LNCAP (cell line): ENCODE measurements at regions not wholly inside any gene's neighbourhood (a gene's known extent, or its start where the extent isn't known, plus 50 kb on each side); places are given as distances from the start of the nearest gene placed in this dataset.

Source experiments
- TF ChIP-seq, protein P1 (sequence below): fragments of 450-650 bp; IDR thresholded peaks from 2 replicates; pipeline ENCODE4 v1.5.1; 2017; ENCODE audit warnings: mild to moderate bottlenecking

GRCh38 chr9:115413766-115414382 is 295.9 kb upstream of the TNC start:
- TF ChIP-seq, protein P1, sequence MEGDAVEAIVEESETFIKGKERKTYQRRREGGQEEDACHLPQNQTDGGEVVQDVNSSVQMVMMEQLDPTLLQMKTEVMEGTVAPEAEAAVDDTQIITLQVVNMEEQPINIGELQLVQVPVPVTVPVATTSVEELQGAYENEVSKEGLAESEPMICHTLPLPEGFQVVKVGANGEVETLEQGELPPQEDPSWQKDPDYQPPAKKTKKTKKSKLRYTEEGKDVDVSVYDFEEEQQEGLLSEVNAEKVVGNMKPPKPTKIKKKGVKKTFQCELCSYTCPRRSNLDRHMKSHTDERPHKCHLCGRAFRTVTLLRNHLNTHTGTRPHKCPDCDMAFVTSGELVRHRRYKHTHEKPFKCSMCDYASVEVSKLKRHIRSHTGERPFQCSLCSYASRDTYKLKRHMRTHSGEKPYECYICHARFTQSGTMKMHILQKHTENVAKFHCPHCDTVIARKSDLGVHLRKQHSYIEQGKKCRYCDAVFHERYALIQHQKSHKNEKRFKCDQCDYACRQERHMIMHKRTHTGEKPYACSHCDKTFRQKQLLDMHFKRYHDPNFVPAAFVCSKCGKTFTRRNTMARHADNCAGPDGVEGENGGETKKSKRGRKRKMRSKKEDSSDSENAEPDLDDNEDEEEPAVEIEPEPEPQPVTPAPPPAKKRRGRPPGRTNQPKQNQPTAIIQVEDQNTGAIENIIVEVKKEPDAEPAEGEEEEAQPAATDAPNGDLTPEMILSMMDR = no peak

- TF ChIP-seq, protein P1 = no peak
Measured at GRCh38 chr9:115414561-115414960, 296.6 kb upstream of the TNC start.

DNA sequence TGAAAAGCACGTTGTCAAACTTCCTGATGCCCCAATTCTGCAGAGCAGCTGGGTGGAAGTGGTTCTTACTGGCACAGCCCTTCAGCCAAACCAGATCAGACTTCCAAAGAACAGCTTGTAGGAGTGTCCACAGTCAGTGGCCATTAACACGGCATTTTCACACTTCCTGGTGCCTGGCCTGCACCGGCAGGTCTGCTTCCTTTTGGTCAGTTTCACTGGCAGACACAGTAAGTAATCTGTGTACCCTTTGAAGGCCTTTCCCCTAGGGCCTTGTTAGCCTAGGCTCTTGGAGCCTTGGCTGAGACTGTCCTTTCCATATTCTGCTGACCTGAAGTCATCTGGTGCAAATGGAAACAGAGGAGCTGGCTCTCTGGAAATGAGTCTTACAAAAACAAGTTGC is 297.5 kb upstream of the TNC start:
- TF ChIP-seq, protein P1 = no peak

- TF ChIP-seq, protein P1 = no peak
Measured at GRCh38 chr9:115416299-115416698, 298.3 kb upstream of the TNC start.

DNA sequence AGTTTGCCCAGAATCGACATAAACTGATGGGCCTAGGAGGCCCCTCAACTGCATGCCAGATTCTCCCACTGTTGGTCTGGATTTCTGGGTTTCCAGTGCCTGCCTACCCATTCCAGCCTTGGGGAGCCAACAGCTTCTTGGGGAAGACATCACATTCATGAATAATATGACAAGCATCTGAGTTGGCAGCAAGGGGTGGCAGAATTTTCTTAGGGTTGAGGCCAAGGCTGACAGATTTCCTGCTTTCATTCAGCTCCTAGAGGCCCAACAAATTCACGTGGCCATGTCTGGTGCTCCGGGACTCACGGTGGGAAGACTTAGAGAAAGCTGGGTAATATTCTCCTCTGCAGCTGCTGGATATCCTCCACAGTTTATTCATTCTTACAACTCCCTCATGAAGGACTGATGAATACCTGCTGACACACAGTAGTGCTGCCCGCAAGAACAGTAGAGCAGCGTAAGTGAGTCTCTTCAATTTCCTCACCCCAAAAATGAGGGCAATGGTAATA is 305.0 kb upstream of the TNC start:
- TF ChIP-seq, protein P1 = no peak

GRCh38 chr9:115423646-115424045 is 305.7 kb upstream of the TNC start:
- TF ChIP-seq, protein P1 = no peak

DNA sequence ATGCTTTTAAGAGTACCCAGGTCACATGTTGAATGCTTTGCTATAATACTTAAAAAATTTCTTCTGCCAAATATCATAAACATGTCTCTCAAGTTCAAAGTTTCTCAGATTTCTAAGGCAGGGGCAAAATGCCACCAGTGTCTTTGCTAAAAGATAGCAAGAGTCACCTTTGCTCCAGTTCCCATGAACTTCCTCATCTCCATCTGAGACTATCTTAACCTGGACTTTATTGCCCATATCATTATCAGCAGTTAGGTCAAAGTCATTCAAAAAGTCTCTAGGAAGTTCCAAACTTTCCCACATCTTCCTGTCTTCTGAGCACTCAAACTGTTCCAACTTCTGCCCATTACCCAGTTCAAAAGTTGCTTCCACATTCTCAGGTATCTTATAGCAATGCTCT is 307.6 kb upstream of the TNC start:
- TF ChIP-seq, protein P1 = no peak

GRCh38 chr9:115437418-115437817 is 319.5 kb upstream of the TNC start:
- TF ChIP-seq, protein P1 = no peak
